ENCODE measurements at regions not wholly inside any gene's neighbourhood (a gene's known extent, or its start where the extent isn't known, plus 50 kb on each side); places are given as distances from the start of the nearest gene placed in this dataset.

GRCh38 chr2:147648471-147648870 is 196.4 kb upstream of the ACVR2A start:
- TF ChIP-seq CTCF (IDR thresholded peaks at IDR 0.05) (no peak), POLR2AphosphoS5 (IDR thresholded peaks at IDR 0.05) (no peak), POLR2A (IDR thresholded peaks at IDR 0.05) (no peak), EP300 (IDR thresholded peaks at IDR 0.05) (no peak)

Data from suprapubic skin (tissue), 4 donors.